SK-N-SH (cell line): ENCODE measurements at regions not wholly inside any gene's neighbourhood (a gene's known extent, or its start where the extent isn't known, plus 50 kb on each side); places are given as distances from the start of the nearest gene placed in this dataset.

ENCODE experiments used
- CTCF ChIP-seq: fragments of 200-600 bp; sonication (generic); IDR thresholded peaks from 2 replicates; pipeline ENCODE4 v1.6.1; 2017; ENCODE audit warnings: antibody characterized with exemption, mild to moderate bottlenecking, moderate library complexity
- GABPA ChIP-seq: IDR thresholded peaks from 2 replicates; pipeline ENCODE4 v1.4.0; 2012; ENCODE audit warnings: low read depth, mild to moderate bottlenecking
- POLR2AphosphoS5 ChIP-seq: IDR thresholded peaks from 2 replicates; pipeline ENCODE4 v1.6.1; 2012; ENCODE audit warnings: low read depth, low read length
- TAF1 ChIP-seq: IDR thresholded peaks from 2 replicates; pipeline ENCODE4 v1.6.1; 2012; ENCODE audit warnings: low read depth, mild to moderate bottlenecking, low read length, moderate library complexity, borderline replicate concordance

GRCh38 chr7:45325378-45325777 lies 167.8 kb downstream of the RAMP3 start:
- TF ChIP-seq CTCF (no peak), POLR2AphosphoS5 (no peak), GABPA (no peak), TAF1 (no peak)
